Trophoblast cell (in vitro differentiated cells and primary cell): ENCODE measurements at regions not wholly inside any gene's neighbourhood (a gene's known extent, or its start where the extent isn't known, plus 50 kb on each side); places are given as distances from the start of the nearest gene placed in this dataset.

ENCODE experiments used
- DNase-seq, 2 donors: peaks; one replicate each; pipeline ENCODE4 v3.0.0-alpha.2; 2016
- H2AFZ ChIP-seq: 2 replicates; pipeline ENCODE4 v1.6.1; 2013; ENCODE audit warnings: low read length, moderate library complexity, mild to moderate bottlenecking; ENCODE audit not compliant: insufficient read depth, poor library complexity
- H2AK5ac ChIP-seq: 2 replicates; pipeline ENCODE4 v1.6.1; 2013; ENCODE audit warnings: mild to moderate bottlenecking, low read length
- H2BK120ac ChIP-seq: 2 replicates; pipeline ENCODE4 v1.6.1; 2013; ENCODE audit warnings: low read length, mild to moderate bottlenecking, moderate library complexity; ENCODE audit not compliant: insufficient read depth, poor library complexity
- H2BK12ac ChIP-seq: 2 replicates; pipeline ENCODE4 v1.6.1; 2013; ENCODE audit warnings: mild to moderate bottlenecking, low read length, moderate library complexity
- H2BK5ac ChIP-seq: 2 replicates; pipeline ENCODE4 v1.6.1; 2013; ENCODE audit warnings: low read length, low read depth, moderate library complexity, mild to moderate bottlenecking; ENCODE audit not compliant: poor library complexity
- H3K14ac ChIP-seq: 2 replicates; pipeline ENCODE4 v1.6.1; 2013; ENCODE audit warnings: mild to moderate bottlenecking, low read length
- H3K18ac ChIP-seq: 2 replicates; pipeline ENCODE4 v1.6.1; 2013; ENCODE audit warnings: mild to moderate bottlenecking, low read length
- H3K23ac ChIP-seq: 2 replicates; pipeline ENCODE4 v1.6.1; 2013; ENCODE audit warnings: low read length
- H3K27ac ChIP-seq: 2 replicates; pipeline ENCODE4 v1.5.1; 2013; ENCODE audit warnings: low read depth, mild to moderate bottlenecking, inconsistent platforms, low read length, moderate library complexity
- H3K27me3 ChIP-seq: 2 replicates; pipeline ENCODE4 v1.6.1; 2013; ENCODE audit warnings: inconsistent platforms, mild to moderate bottlenecking, low read length, moderate library complexity; ENCODE audit not compliant: insufficient read depth
- H3K36me3 ChIP-seq, 2 experiments: 1 replicate in 1 of 2; 2 replicates in 1 of 2; pipeline ENCODE4 v1.6.1; 2013; ENCODE audit warnings: low read length in 2 of 2, mild to moderate bottlenecking in 2 of 2, moderate library complexity in 1 of 2; ENCODE audit not compliant: insufficient read depth in 2 of 2, control insufficient read depth in 1 of 2
- H3K4ac ChIP-seq: 2 replicates; pipeline ENCODE4 v1.6.1; 2013; ENCODE audit warnings: low read depth, mild to moderate bottlenecking, low read length, moderate library complexity
- H3K4me1 ChIP-seq, 2 experiments: 1 replicate in 1 of 2; 2 replicates in 1 of 2; pipeline ENCODE4 v1.6.1; 2013; ENCODE audit warnings: low read length in 2 of 2, mild to moderate bottlenecking in 2 of 2, moderate library complexity in 1 of 2; ENCODE audit not compliant: insufficient read depth in 2 of 2, control insufficient read depth in 1 of 2
- H3K4me2 ChIP-seq: 2 replicates; pipeline ENCODE4 v1.6.1; 2013; ENCODE audit warnings: inconsistent platforms, mild to moderate bottlenecking, low read length, moderate library complexity
- H3K4me3 ChIP-seq: 2 replicates; pipeline ENCODE4 v1.5.1; 2013; ENCODE audit warnings: mild to moderate bottlenecking, low read depth, low read length, inconsistent platforms
- H3K79me1 ChIP-seq: one replicate; pipeline ENCODE4 v1.6.1; 2013; ENCODE audit warnings: low read length
- H3K79me2 ChIP-seq: 2 replicates; pipeline ENCODE4 v1.6.1; 2013; ENCODE audit warnings: low read length, mild to moderate bottlenecking; ENCODE audit not compliant: control insufficient read depth, insufficient read depth, poor library complexity
- H3K9ac ChIP-seq: 2 replicates; pipeline ENCODE4 v1.6.1; 2013; ENCODE audit warnings: mild to moderate bottlenecking, low read length
- H3K9me3 ChIP-seq: 2 replicates; pipeline ENCODE4 v1.6.1; 2013; ENCODE audit warnings: low read depth, mild to moderate bottlenecking, control low read depth, inconsistent platforms, low read length; ENCODE audit not compliant: insufficient read depth
- H4K12ac ChIP-seq: 2 replicates; pipeline ENCODE4 v1.6.1; 2013; ENCODE audit warnings: low read depth, mild to moderate bottlenecking, low read length, moderate library complexity
- H4K8ac ChIP-seq: 2 replicates; pipeline ENCODE4 v1.6.1; 2013; ENCODE audit warnings: low read depth, mild to moderate bottlenecking, low read length, moderate library complexity
- H4K91ac ChIP-seq: one replicate; pipeline ENCODE4 v1.6.1; 2013; ENCODE audit warnings: low read depth, mild to moderate bottlenecking, low read length, moderate library complexity
- WGBS: extraction: QIAGEN DNeasy Blood & Tissue Kit; methylation state at CpG from one replicate; pipeline ENCODE4 v1.1.7; 2013; ENCODE audit warnings: missing lambda C conversion rate; ENCODE audit not compliant: insufficient read length, insufficient coverage; ENCODE audit errors: extremely low coverage; 5-methylcytosine and 5-hydroxymethylcytosine counted together

- Histone ChIP-seq H3K4ac (no peak overlapping the region), H3K9ac (no peak overlapping the region), H2AFZ (no peak overlapping the region), H3K79me2 (no peaks in the 10 kb centered on the region), H2AK5ac (no peak overlapping the region), H3K9me3 (no peaks in the 10 kb centered on the region), H3K27me3 (no peaks in the 10 kb centered on the region), H4K12ac (no peak overlapping the region), H3K14ac (no peak overlapping the region), H4K8ac (no peak overlapping the region), H3K4me1 (no peaks in the 10 kb centered on the region), H2BK5ac (no peak overlapping the region), H3K36me3 (no peaks in the 10 kb centered on the region), H3K4me2 (no peak overlapping the region), H2BK120ac (no peak overlapping the region), H2BK12ac (no peak overlapping the region), H4K91ac (no peak overlapping the region), H3K4me3 (no peak overlapping the region), H3K18ac (no peak overlapping the region), H3K79me1 (no peaks in the 10 kb centered on the region), H3K23ac (no peak overlapping the region), H3K27ac (no peak overlapping the region)
- DNase-seq = no peak
- no CpG with 5 or more reads among the region's 2 CpGs for WGBS
Measured at GRCh38 chr5:105172918-105173317, 1610.3 kb upstream of the NUDT12 start.

GRCh38 chr5:105168806-105169205 is 1606.2 kb upstream of the NUDT12 start:
- Histone ChIP-seq H3K4me1 (no peaks in the 10 kb centered on the region), H2AK5ac (no peak overlapping the region), H3K4ac (no peak overlapping the region), H3K23ac (no peak overlapping the region), H3K4me3 (no peak overlapping the region), H2BK120ac (no peak overlapping the region), H2BK12ac (no peak overlapping the region), H4K12ac (no peak overlapping the region), H3K79me2 (no peaks in the 10 kb centered on the region), H3K9ac (no peak overlapping the region), H3K18ac (no peak overlapping the region), H3K4me2 (no peak overlapping the region), H2BK5ac (no peak overlapping the region), H4K8ac (no peak overlapping the region), H3K27ac (no peak overlapping the region), H2AFZ (no peak overlapping the region), H3K9me3 (no peaks in the 10 kb centered on the region), H3K79me1 (no peaks in the 10 kb centered on the region), H3K14ac (no peak overlapping the region), H3K36me3 (no peaks in the 10 kb centered on the region), H4K91ac (no peak overlapping the region), H3K27me3 (no peaks in the 10 kb centered on the region)
- WGBS = no CpG with 5 or more reads among the region's 1 CpG
- DNase-seq = no peak

GRCh38 chr5:105167092-105167491 is 1604.5 kb upstream of the NUDT12 start:
- Histone ChIP-seq H3K14ac (no peak overlapping the region), H3K9ac (no peak overlapping the region), H3K18ac (no peak overlapping the region), H4K8ac (no peak overlapping the region), H3K4me3 (no peak overlapping the region), H2AFZ (no peak overlapping the region), H3K23ac (no peak overlapping the region), H2AK5ac (no peak overlapping the region), H3K27ac (no peak overlapping the region), H4K12ac (no peak overlapping the region), H3K4me1 (no peaks in the 10 kb centered on the region), H4K91ac (no peak overlapping the region), H3K27me3 (no peaks in the 10 kb centered on the region), H3K79me2 (no peaks in the 10 kb centered on the region), H2BK5ac (no peak overlapping the region), H3K9me3 (no peaks in the 10 kb centered on the region), H3K79me1 (no peaks in the 10 kb centered on the region), H3K4me2 (no peak overlapping the region), H2BK120ac (no peak overlapping the region), H3K4ac (no peak overlapping the region), H3K36me3 (no peaks in the 10 kb centered on the region), H2BK12ac (no peak overlapping the region)
- no CpG with 5 or more reads among the region's 3 CpGs for WGBS
- peak; percentile 32 to 74 for DNase-seq

GRCh38 chr5:105163547-105163946 is 1601.0 kb upstream of the NUDT12 start:
- no peak for DNase-seq

More at GRCh38 chr5:105163547-105163946, 1601.0 kb upstream of the NUDT12 start:
- Histone ChIP-seq H3K79me1 (no peaks in the 10 kb centered on the region), H3K4me1 (no peaks in the 10 kb centered on the region), H2AFZ (no peak overlapping the region), H3K14ac (no peak overlapping the region), H3K36me3 (no peaks in the 10 kb centered on the region), H3K4me3 (no peak overlapping the region), H3K9me3 (no peaks in the 10 kb centered on the region), H2BK120ac (no peak overlapping the region), H2BK5ac (no peak overlapping the region), H3K27ac (no peak overlapping the region), H2AK5ac (no peak overlapping the region), H3K79me2 (no peaks in the 10 kb centered on the region), H4K91ac (no peak overlapping the region), H3K18ac (no peak overlapping the region), H3K23ac (no peak overlapping the region), H3K27me3 (no peaks in the 10 kb centered on the region), H4K12ac (no peak overlapping the region), H3K4ac (no peak overlapping the region), H3K4me2 (no peak overlapping the region), H2BK12ac (no peak overlapping the region), H3K9ac (no peak overlapping the region), H4K8ac (no peak overlapping the region)
